GM21423 (cell line): ENCODE measurements at regions not wholly inside any gene's neighbourhood (a gene's known extent, or its start where the extent isn't known, plus 50 kb on each side); places are given as distances from the start of the nearest gene placed in this dataset.
"Not testable (repeated sequence)": the region's sequence is repeated elsewhere in the genome, so short reads cannot be mapped to it uniquely, and the experiment has no call there.

Source experiments
- ATAC-seq: cut with Tn5 transposase; IDR thresholded peaks from one replicate; pipeline ENCODE4 v1.9.1; 2021; ENCODE audit warnings: mild to moderate bottlenecking, moderate library complexity; ENCODE audit not compliant: unreplicated experiment

- ATAC-seq, result no peak
Observed at GRCh38 chr1:208682664-208683013, 438.5 kb upstream of the PLXNA2 start.

GRCh38 chr1:208683141-208683540 is 439.0 kb upstream of the PLXNA2 start:
- no peak for ATAC-seq

- no peak for ATAC-seq
Observed at GRCh38 chr1:208684192-208684591, 440.0 kb upstream of the PLXNA2 start.

GRCh38 chr1:208686592-208686991 is 442.4 kb upstream of the PLXNA2 start:
- ATAC-seq, result no peak

- ATAC-seq, result no peak
Observed at GRCh38 chr1:208688656-208689315, 444.6 kb upstream of the PLXNA2 start.

GRCh38 chr1:208691012-208691411 is 446.8 kb upstream of the PLXNA2 start:
- ATAC-seq, result peak; percentile 49

GRCh38 chr1:208709981-208710380 is 465.8 kb upstream of the PLXNA2 start:
- no peak for ATAC-seq

GRCh38 chr1:208714323-208714722 is 470.1 kb upstream of the PLXNA2 start:
- no peak for ATAC-seq

GRCh38 chr1:208717525-208717924 is 473.3 kb upstream of the PLXNA2 start:
- ATAC-seq, result no peak

GRCh38 chr1:208722592-208722991 is 478.4 kb upstream of the PLXNA2 start:
- no peak for ATAC-seq

GRCh38 chr1:208724079-208724478 is 479.9 kb upstream of the PLXNA2 start:
- ATAC-seq, result peak; percentile 70

- no peak for ATAC-seq
Observed at GRCh38 chr1:208728815-208729214, 484.6 kb upstream of the PLXNA2 start.

GRCh38 chr1:208731981-208732821 is 488.0 kb upstream of the PLXNA2 start:
- ATAC-seq, result peak; percentile 92

- ATAC-seq, result no peak
Observed at GRCh38 chr1:208737161-208737560, 493.0 kb upstream of the PLXNA2 start.

GRCh38 chr1:208737922-208738321 is 493.7 kb upstream of the PLXNA2 start:
- peak; percentile 70 for ATAC-seq

GRCh38 chr1:208739636-208740035 is 495.5 kb upstream of the PLXNA2 start:
- not testable (repeated sequence) for ATAC-seq

GRCh38 chr1:208741296-208741695 is 497.1 kb upstream of the PLXNA2 start:
- no peak for ATAC-seq

GRCh38 chr1:208743361-208743760 is 499.2 kb upstream of the PLXNA2 start:
- ATAC-seq, result no peak

GRCh38 chr1:208747979-208748378 is 503.8 kb upstream of the PLXNA2 start:
- ATAC-seq, result no peak

- no peak for ATAC-seq
Observed at GRCh38 chr1:208748387-208749165, 504.4 kb upstream of the PLXNA2 start.

- no peak for ATAC-seq
Observed at GRCh38 chr1:208756339-208756981, 512.3 kb upstream of the PLXNA2 start.
